Right lobe of liver (tissue), 4 donors: ENCODE measurements at regions not wholly inside any gene's neighbourhood (a gene's known extent, or its start where the extent isn't known, plus 50 kb on each side); places are given as distances from the start of the nearest gene placed in this dataset.

Experiments used
- POLR2A ChIP-seq: fragments of 450-650 bp; IDR thresholded peaks from one replicate; pipeline ENCODE4 v1.6.1; 2017; ENCODE audit warnings: antibody characterized with exemption, mild to moderate bottlenecking
- TF ChIP-seq, protein P1 (sequence below), 4 donors: fragments of 200-600 bp in 3 of 4; fragments of 450-650 bp in 1 of 4; IDR thresholded peaks; one replicate each; pipeline versions ENCODE4 v1.5.1 to v1.8.0; 2016 to 2022; ENCODE audit warnings: antibody characterized with exemption in 4 of 4, mild to moderate bottlenecking in 2 of 4
- donor health status: DM: no; HTN: no; CAD: no.
- donor health status: DM: no; HTN: no; CAD: no.
- donor health status: DM: no; HTN: yes; CAD: no.

DNA sequence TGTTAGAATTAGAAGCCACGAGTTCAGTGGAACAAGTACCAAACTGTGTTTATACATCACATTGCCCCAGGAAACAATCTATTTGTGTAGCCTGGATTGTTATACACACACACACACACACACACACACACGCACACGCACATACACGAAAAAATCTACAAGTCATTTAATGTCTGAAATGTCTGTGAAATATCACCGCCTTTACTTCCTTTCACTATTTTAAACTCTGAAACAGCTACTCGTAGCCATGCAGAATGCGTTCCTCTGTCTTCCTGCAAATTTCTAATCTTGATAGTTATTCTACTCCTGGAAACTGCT is 84.4 kb upstream of the SCAF8 start:
- TF ChIP-seq, protein P1, sequence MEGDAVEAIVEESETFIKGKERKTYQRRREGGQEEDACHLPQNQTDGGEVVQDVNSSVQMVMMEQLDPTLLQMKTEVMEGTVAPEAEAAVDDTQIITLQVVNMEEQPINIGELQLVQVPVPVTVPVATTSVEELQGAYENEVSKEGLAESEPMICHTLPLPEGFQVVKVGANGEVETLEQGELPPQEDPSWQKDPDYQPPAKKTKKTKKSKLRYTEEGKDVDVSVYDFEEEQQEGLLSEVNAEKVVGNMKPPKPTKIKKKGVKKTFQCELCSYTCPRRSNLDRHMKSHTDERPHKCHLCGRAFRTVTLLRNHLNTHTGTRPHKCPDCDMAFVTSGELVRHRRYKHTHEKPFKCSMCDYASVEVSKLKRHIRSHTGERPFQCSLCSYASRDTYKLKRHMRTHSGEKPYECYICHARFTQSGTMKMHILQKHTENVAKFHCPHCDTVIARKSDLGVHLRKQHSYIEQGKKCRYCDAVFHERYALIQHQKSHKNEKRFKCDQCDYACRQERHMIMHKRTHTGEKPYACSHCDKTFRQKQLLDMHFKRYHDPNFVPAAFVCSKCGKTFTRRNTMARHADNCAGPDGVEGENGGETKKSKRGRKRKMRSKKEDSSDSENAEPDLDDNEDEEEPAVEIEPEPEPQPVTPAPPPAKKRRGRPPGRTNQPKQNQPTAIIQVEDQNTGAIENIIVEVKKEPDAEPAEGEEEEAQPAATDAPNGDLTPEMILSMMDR (IDR thresholded peaks at IDR 0.05), result no peak
- TF ChIP-seq POLR2A, result no peak
